OCI-LY3 (cell line): ENCODE measurements at regions not wholly inside any gene's neighbourhood (a gene's known extent, or its start where the extent isn't known, plus 50 kb on each side); places are given as distances from the start of the nearest gene placed in this dataset.

Source experiments
- CTCF ChIP-seq: fragments of 200-600, 300-600 bp; sonication (generic); IDR thresholded peaks from 2 replicates; pipeline ENCODE4 v1.5.1; 2014; ENCODE audit warnings: antibody characterized with exemption, low read length, low read depth
- EZH2phosphoT487 ChIP-seq: fragments of 200-600 bp; shearing (Covaris generic); IDR thresholded peaks from 2 replicates; pipeline ENCODE4 v1.6.1; 2018; ENCODE audit warnings: antibody characterized with exemption, mixed run types, low read depth

GRCh38 chr3:168722091-168722490 is 626.4 kb upstream of the GOLIM4 start:
- TF ChIP-seq CTCF (no peak), EZH2phosphoT487 (no peak)
